ENCODE measurements at regions not wholly inside any gene's neighbourhood (a gene's known extent, or its start where the extent isn't known, plus 50 kb on each side); places are given as distances from the start of the nearest gene placed in this dataset.

DNA sequence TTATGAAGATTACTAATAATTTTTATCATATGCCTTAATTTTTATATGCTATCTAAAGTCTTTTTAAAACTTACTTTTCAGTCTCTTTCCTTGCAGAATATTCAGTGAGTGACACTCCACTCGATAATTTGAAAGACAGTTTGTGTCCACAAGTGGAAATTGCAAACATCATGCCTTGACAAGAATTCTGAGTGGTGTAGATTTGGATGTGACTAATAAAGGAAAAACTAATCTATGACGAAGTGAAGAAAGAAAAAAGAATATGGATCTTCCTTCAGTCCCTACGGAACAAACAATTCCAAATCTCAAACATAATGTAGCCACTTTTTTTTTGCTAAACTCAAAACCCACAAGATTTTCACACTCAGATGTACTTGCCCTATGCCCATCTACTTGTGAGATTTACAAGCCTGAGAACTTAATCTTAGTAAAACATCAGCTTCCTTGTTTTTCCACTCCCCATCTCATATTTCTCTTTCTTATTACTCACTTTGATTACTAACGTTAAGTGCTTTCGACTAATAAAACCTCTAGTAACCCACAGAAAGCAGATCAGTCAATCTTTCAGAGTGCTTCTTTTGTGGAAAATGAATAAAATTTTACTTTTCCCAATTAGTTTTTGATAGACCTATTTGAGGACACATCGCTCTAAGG lies 1155.8 kb downstream of the GRIK2 start:
- no peak for TF ChIP-seq CTCF (IDR thresholded peaks at IDR 0.05; ENCODE audit: insufficient read depth, low read depth, low read length, missing control alignments)
- H3K4me3 ChIP-seq (ENCODE audit: low read depth, low read length): no peak overlapping the region
- no peak for DNase-seq (ENCODE audit: low read depth)

DNA sequence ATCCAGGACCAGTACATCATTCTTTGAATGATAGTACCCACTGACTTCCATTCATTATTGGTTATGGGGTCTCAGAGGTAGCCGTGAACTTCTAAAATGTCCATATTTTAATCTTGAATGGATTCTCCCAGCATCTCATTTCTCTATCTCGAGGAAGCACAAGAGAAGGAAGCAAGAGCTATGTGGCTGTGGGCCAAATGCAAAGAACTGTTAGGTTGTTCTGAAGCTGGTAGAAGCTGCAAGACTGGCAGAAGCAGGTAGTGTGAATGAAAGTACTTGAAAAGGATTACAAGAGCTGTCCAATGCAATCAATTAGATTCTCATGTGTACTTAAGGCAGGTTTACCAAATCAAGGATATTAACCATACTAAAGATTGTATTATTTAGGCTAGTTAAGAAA lies 1131.8 kb downstream of the GRIK2 start:
- DNase-seq (ENCODE audit: low read depth): no peak
- TF ChIP-seq CTCF (IDR thresholded peaks at IDR 0.05; ENCODE audit: insufficient read depth, low read depth, low read length, missing control alignments): no peak
- no peak overlapping the region for H3K4me3 ChIP-seq (ENCODE audit: low read depth, low read length)

DNA sequence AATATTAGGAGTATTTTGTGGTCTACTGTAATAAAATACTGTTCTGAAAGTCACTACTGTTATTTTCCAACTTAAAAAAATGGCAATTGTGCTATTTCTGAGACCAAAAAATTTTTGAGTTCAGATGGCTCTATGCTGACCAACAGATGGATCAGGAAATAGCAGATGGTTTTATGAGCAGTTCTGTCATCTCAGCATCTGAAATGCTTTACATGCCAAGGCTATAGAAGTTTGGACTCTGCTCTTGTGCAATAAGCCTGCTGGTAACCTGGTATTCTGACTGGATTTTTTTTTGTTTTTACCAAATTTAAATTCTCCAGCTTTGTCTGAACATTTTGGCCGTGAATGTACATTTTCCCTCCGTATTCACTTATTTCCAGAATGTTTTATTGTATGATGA lies 1127.5 kb downstream of the GRIK2 start:
- DNase-seq (ENCODE audit: low read depth): no peak
- no peak overlapping the region for H3K4me3 ChIP-seq (ENCODE audit: low read depth, low read length)
- no peak for TF ChIP-seq CTCF (IDR thresholded peaks at IDR 0.05; ENCODE audit: insufficient read depth, low read depth, low read length, missing control alignments)

GRCh38 chr6:102517506-102517905 lies 1124.0 kb downstream of the GRIK2 start:
- TF ChIP-seq CTCF (IDR thresholded peaks at IDR 0.05; ENCODE audit: insufficient read depth, low read depth, low read length, missing control alignments): no peak
- DNase-seq (ENCODE audit: low read depth): no peak
- no peak overlapping the region for H3K4me3 ChIP-seq (ENCODE audit: low read depth, low read length)

DNA sequence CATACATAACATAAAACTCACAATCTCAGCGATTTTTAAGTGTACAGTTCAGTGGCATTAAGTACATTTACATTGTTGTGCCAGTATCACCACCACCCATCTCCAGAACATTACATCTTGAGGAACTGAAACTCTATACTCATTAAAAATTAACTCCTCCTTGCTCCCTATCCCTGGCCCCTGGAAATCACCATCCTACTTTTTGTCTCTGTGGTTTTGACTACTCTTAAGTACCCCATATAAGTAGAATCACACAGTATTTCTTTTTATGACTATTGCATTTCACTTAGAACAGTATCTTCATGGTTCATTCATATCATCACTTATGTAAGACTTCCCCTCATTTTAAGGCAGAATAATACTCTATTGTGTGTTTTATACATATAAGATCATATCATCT lies 1108.1 kb downstream of the GRIK2 start:
- DNase-seq (ENCODE audit: low read depth): no peak
- TF ChIP-seq CTCF (IDR thresholded peaks at IDR 0.05; ENCODE audit: insufficient read depth, low read depth, low read length, missing control alignments): no peak
- H3K4me3 ChIP-seq (ENCODE audit: low read depth, low read length): no peak overlapping the region

DNA sequence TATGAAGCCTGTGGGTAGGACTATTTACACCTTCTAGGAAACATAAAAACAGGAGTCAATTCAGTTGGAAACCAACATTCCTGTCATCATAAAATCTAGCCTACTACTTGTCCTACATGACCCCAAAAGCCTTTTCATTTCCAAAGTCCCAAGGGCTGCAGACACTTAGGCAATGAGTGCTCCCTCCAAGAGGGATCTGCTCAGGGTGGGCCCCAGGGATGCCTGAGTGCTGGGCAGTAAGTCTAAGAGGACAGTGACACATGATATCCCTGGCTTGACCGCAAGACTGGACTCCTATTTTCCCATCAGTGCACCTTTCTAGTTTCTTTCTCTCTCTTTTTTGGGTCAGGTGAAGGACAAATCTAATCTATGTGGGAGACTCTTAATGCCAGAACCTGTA lies 1101.3 kb downstream of the GRIK2 start:
- DNase-seq (ENCODE audit: low read depth): no peak
- no peak overlapping the region for H3K4me3 ChIP-seq (ENCODE audit: low read depth, low read length)
- no peak for TF ChIP-seq CTCF (IDR thresholded peaks at IDR 0.05; ENCODE audit: insufficient read depth, low read depth, low read length, missing control alignments)

GRCh38 chr6:102493485-102493884 lies 1100.0 kb downstream of the GRIK2 start:
- H3K4me3 ChIP-seq (ENCODE audit: low read depth, low read length): no peak overlapping the region
- no peak for TF ChIP-seq CTCF (IDR thresholded peaks at IDR 0.05; ENCODE audit: insufficient read depth, low read depth, low read length, missing control alignments)
- DNase-seq (ENCODE audit: low read depth): no peak
